HCT116 (cell line): ENCODE measurements at regions not wholly inside any gene's neighbourhood (a gene's known extent, or its start where the extent isn't known, plus 50 kb on each side); places are given as distances from the start of the nearest gene placed in this dataset.

ENCODE experiments used
- ATAC-seq: fragments of 200-7000 bp; cut with Tn5 transposase; 2 replicates; pipeline ENCODE4 v1.9.1; 2020; ENCODE audit warnings: mild to moderate bottlenecking, moderate library complexity
- BruUV-seq: library from RNA; stranded (reverse); fragments of 400-500 nt; replicated peaks from 2 replicates; lab custom pipeline; 2021; lab: Mats Ljungman, UMichigan
- CTCF ChIA-PET: fragments of 300-600 bp; sonication (Branson Sonifier 250); formaldehyde crosslinking; loops from one replicate; lab custom pipeline; 2021; ENCODE audit warnings: antibody characterized with exemption; lab: Charles Lee
- POLR2A ChIA-PET: fragments of 300-600, 350-600 bp; sonication (Branson Sonifier 250); formaldehyde crosslinking; loops from one replicate; lab custom pipeline; 2021; ENCODE audit warnings: antibody characterized with exemption; lab: Charles Lee
- RAD21 ChIA-PET, 2 experiments: fragments of 300-600 bp; sonication (Branson Sonifier 250); formaldehyde crosslinking; loops; one replicate each; lab custom pipeline; 2023; ENCODE audit warnings: low total read pairs in 2 of 2; ENCODE audit not compliant: uncharacterized antibody in 2 of 2, unreplicated experiment in 2 of 2, low non-redundant PET in 1 of 2; lab: Charles Lee
- DNase-seq: peaks from one replicate; pipeline ENCODE4 v3.0.0-alpha.2; 2010; ENCODE audit warnings: low read depth, low spot score
- H2AFZ ChIP-seq: fragments of 200-600 bp; shearing (Covaris generic), sonication (generic); 2 replicates; pipeline ENCODE4 v1.6.1; 2017; ENCODE audit warnings: low read depth, mixed run types, mixed read lengths, antibody characterized with exemption, low read length; ENCODE audit not compliant: poor library complexity, severe bottlenecking
- H3K27ac ChIP-seq: 2 replicates; pipeline ENCODE4 v1.5.1; 2012; ENCODE audit warnings: low read depth, low read length
- H3K27me3 ChIP-seq: fragments of 200-600 bp; sonication (generic); 2 replicates; pipeline ENCODE4 v1.6.1; 2016; ENCODE audit warnings: mixed run types, low read length, mixed read lengths; ENCODE audit not compliant: insufficient read depth
- H3K36me3 ChIP-seq, 2 experiments: fragments of 200-500 bp in 1 of 2; fragments of 200-600 bp in 1 of 2; sonication (Bioruptor generic) in 1 of 2; sonication (generic) in 1 of 2; 2 replicates each; pipeline versions ENCODE4 v1.5.1 to v1.6.1; 2014 to 2016; ENCODE audit warnings: low read length in 2 of 2, inconsistent platforms in 1 of 2, mixed read lengths in 1 of 2, mixed run types in 1 of 2; ENCODE audit not compliant: insufficient read depth in 2 of 2, control insufficient read depth in 1 of 2
- H3K4me1 ChIP-seq, 2 experiments: fragments of 200-600 bp in 1 of 2; sonication (generic) in 1 of 2; 2 replicates each; pipeline versions ENCODE4 v1.5.1 to v1.6.1; 2012 to 2017; ENCODE audit warnings: low read length in 2 of 2, inconsistent platforms in 1 of 2, mild to moderate bottlenecking in 1 of 2, mixed read lengths in 1 of 2, mixed run types in 1 of 2, moderate library complexity in 1 of 2; ENCODE audit not compliant: insufficient read depth in 2 of 2, control insufficient read depth in 1 of 2
- H3K4me2 ChIP-seq: fragments of 200-600 bp; sonication (generic); 2 replicates; pipeline ENCODE4 v1.6.1; 2017; ENCODE audit warnings: mixed run types, low read length, mixed read lengths
- H3K4me3 ChIP-seq, 2 experiments: fragments of 200-600 bp in 1 of 2; sonication (generic) in 1 of 2; replicated peaks in 1 of 2; 2 replicates each; pipeline ENCODE4 v1.5.1; 2011 to 2016; ENCODE audit warnings: low read length in 2 of 2, control low read depth in 1 of 2, low read depth in 1 of 2, mild to moderate bottlenecking in 1 of 2, mixed read lengths in 1 of 2, mixed run types in 1 of 2
- H3K79me2 ChIP-seq: fragments of 200-600 bp; sonication (generic); 2 replicates; pipeline ENCODE4 v1.6.1; 2017; ENCODE audit warnings: mild to moderate bottlenecking, mixed run types, low read length, moderate library complexity, mixed read lengths; ENCODE audit not compliant: insufficient read depth
- H3K9ac ChIP-seq: fragments of 200-600 bp; sonication (generic); 2 replicates; pipeline ENCODE4 v1.6.1; 2016; ENCODE audit warnings: low read length, mixed read lengths
- H3K9me2 ChIP-seq: fragments of 200-600 bp; sonication (generic), shearing (Covaris generic); 2 replicates; pipeline ENCODE4 v1.6.1; 2017; ENCODE audit warnings: mixed run types, mild to moderate bottlenecking, moderate library complexity; ENCODE audit not compliant: insufficient read depth
- H3K9me3 ChIP-seq, 2 experiments: fragments of 200-500 bp in 1 of 2; fragments of 200-600 bp in 1 of 2; sonication (Bioruptor generic) in 1 of 2; sonication (generic) in 1 of 2; 2 replicates each; pipeline ENCODE4 v1.6.1; 2014 to 2017; ENCODE audit warnings: low read length in 2 of 2, mixed read lengths in 2 of 2, inconsistent platforms in 1 of 2, low read depth in 1 of 2, mild to moderate bottlenecking in 1 of 2, mixed run types in 1 of 2, moderate library complexity in 1 of 2; ENCODE audit not compliant: control insufficient read depth in 1 of 2, insufficient read depth in 1 of 2
- H4K20me1 ChIP-seq: fragments of 200-600 bp; sonication (generic), shearing (Covaris generic); 2 replicates; pipeline ENCODE4 v1.6.1; 2017; ENCODE audit warnings: mixed run types, mild to moderate bottlenecking, moderate library complexity; ENCODE audit not compliant: insufficient read depth
- ATF3 ChIP-seq: IDR thresholded peaks from 2 replicates; pipeline ENCODE4 v1.6.1; 2012
- CBX3 ChIP-seq: IDR thresholded peaks from 2 replicates; pipeline ENCODE4 v1.6.1; 2012; ENCODE audit warnings: low read depth
- CTCF ChIP-seq, 3 experiments: fragments of 200-600 bp in 1 of 3; sonication (generic) in 1 of 3; IDR thresholded peaks in 2 of 3; conservative IDR thresholded peaks in 1 of 3; 2 replicates each; pipeline ENCODE4 v1.5.1; 2012 to 2017; ENCODE audit warnings: low read depth in 2 of 3, low read length in 2 of 3, antibody characterized with exemption in 1 of 3, borderline replicate concordance in 1 of 3, control low read depth in 1 of 3, mild to moderate bottlenecking in 1 of 3, mixed read lengths in 1 of 3, mixed run types in 1 of 3, moderate library complexity in 1 of 3; ENCODE audit not compliant: insufficient read depth in 1 of 3
- EGR1 ChIP-seq: IDR thresholded peaks from 2 replicates; pipeline ENCODE4 v1.6.1; 2012; ENCODE audit warnings: low read depth
- FOSL1 ChIP-seq: IDR thresholded peaks from 2 replicates; pipeline ENCODE4 v1.6.1; 2012; ENCODE audit warnings: low read depth
- JUND ChIP-seq: IDR thresholded peaks from 2 replicates; pipeline ENCODE4 v1.6.1; 2012
- RAD21 ChIP-seq: IDR thresholded peaks from 2 replicates; pipeline ENCODE4 v1.6.1; 2012; ENCODE audit warnings: low read depth, mild to moderate bottlenecking
- REST ChIP-seq: IDR thresholded peaks from 2 replicates; pipeline ENCODE4 v1.6.1; 2012; ENCODE audit warnings: low read depth
- SIN3A ChIP-seq: IDR thresholded peaks from 2 replicates; pipeline ENCODE4 v1.6.1; 2012; ENCODE audit warnings: low read depth
- SP1 ChIP-seq: IDR thresholded peaks from 2 replicates; pipeline ENCODE4 v1.6.1; 2012; ENCODE audit warnings: low read depth
- SRF ChIP-seq: IDR thresholded peaks from 2 replicates; pipeline ENCODE4 v1.6.1; 2012; ENCODE audit warnings: low read depth
- ZBTB33 ChIP-seq: IDR thresholded peaks from 2 replicates; pipeline ENCODE4 v1.6.1; 2011; ENCODE audit warnings: mild to moderate bottlenecking, low read length, moderate library complexity; ENCODE audit not compliant: insufficient replicate concordance; ENCODE audit errors: extremely low read depth
- ZFX ChIP-seq: fragments of 450-650 bp; IDR thresholded peaks from 2 replicates; pipeline ENCODE4 v1.6.1; 2017
- intact Hi-C: fragments of 100-400 bp; cut with micrococcal nuclease; formaldehyde crosslinking; loops from 2 replicates; pipeline ENCODE4 v1.10.0; 2022

- Histone ChIP-seq H3K9me2 (no peaks in the 10 kb centered on the region), H2AFZ (no peak overlapping the region), H3K9me3 (no peaks in the 10 kb centered on the region), H3K27ac (no peak overlapping the region), H3K79me2 (no peaks in the 10 kb centered on the region), H3K4me2 (no peak overlapping the region), H4K20me1 (no peaks in the 10 kb centered on the region), H3K9ac (no peak overlapping the region), H3K4me3 (no peak overlapping the region), H3K4me1 (peaks cover 6 to 16% of the 10 kb centered on the region in 2 experiments; a peak in 3 of 4 replicates), H3K36me3 (no peaks in the 10 kb centered on the region), H3K27me3 (no peaks in the 10 kb centered on the region)
- ChIA-PET CTCF (no interaction called here), POLR2A (no interaction called here), RAD21 (no interaction called here)
- ATAC-seq (no peak), DNase-seq (no peak)
- TF ChIP-seq FOSL1, result no peak
- TF ChIP-seq JUND, result no peak
- TF ChIP-seq EGR1, result no peak
- no peak for TF ChIP-seq SIN3A
- TF ChIP-seq ZFX, result no peak
- TF ChIP-seq RAD21, result no peak
- TF ChIP-seq SRF, result no peak
- TF ChIP-seq ZBTB33, result no peak
- no peak for TF ChIP-seq CBX3
- no peak for TF ChIP-seq CTCF (IDR thresholded peaks at IDR 0.05 in 2 of 3, conservative IDR thresholded peaks at IDR 0.05 in 1 of 3; ENCODE audit: borderline replicate concordance in 1 of 3, insufficient read depth in 1 of 3, low read depth in 2 of 3, low read length in 2 of 3)
- no peak for TF ChIP-seq SP1
- TF ChIP-seq ATF3, result no peak
- no peak for TF ChIP-seq REST
- BruUV-seq, result no TSS peak
- intact Hi-C loops, result no loop called here
Observed at GRCh38 chr2:188664416-188664815, 309.8 kb upstream of the COL3A1 start.
